MCF 10A (cell line): ENCODE measurements at regions not wholly inside any gene's neighbourhood (a gene's known extent, or its start where the extent isn't known, plus 50 kb on each side); places are given as distances from the start of the nearest gene placed in this dataset.

Experiments used
- BruUV-seq: library from RNA; stranded (reverse); fragments of 400-500 nt; replicated peaks from 2 replicates; lab custom pipeline; 2021; lab: Mats Ljungman, UMichigan
- CTCF ChIA-PET: fragments of 300-600 bp; sonication (Branson Sonifier 250); formaldehyde crosslinking; extraction: SDS; loops from one replicate; lab custom pipeline; 2021; ENCODE audit warnings: antibody characterized with exemption, inconsistent platforms; lab: Yijun Ruan, JAX
- POLR2A ChIA-PET: fragments of 300-600, 350-650 bp; sonication (Branson Sonifier 250); formaldehyde crosslinking; extraction: SDS; loops from one replicate; lab custom pipeline; 2020; ENCODE audit warnings: antibody characterized with exemption, inconsistent platforms; lab: Yijun Ruan, JAX
- DNase-seq: peaks from one replicate; pipeline ENCODE4 v3.0.0-alpha.2; 2018; ENCODE audit not compliant: unreplicated experiment
- H3K27ac Mint-ChIP-seq: one replicate; pipeline ENCODE4 v1.8.0; 2022; ENCODE audit warnings: mild to moderate bottlenecking, low read depth, mixed read lengths; ENCODE audit not compliant: unreplicated experiment
- H3K27me3 Mint-ChIP-seq: one replicate; pipeline ENCODE4 v1.8.0; 2022; ENCODE audit warnings: mixed read lengths; ENCODE audit not compliant: insufficient read depth, unreplicated experiment
- H3K36me3 Mint-ChIP-seq: one replicate; pipeline ENCODE4 v1.8.0; 2022; ENCODE audit warnings: mild to moderate bottlenecking, moderate library complexity, mixed read lengths; ENCODE audit not compliant: insufficient read depth, unreplicated experiment
- H3K4me1 Mint-ChIP-seq: one replicate; pipeline ENCODE4 v1.8.0; 2022; ENCODE audit warnings: mixed read lengths; ENCODE audit not compliant: insufficient read depth, unreplicated experiment
- H3K4me3 Mint-ChIP-seq: one replicate; pipeline ENCODE4 v1.8.0; 2022; ENCODE audit warnings: mild to moderate bottlenecking, moderate library complexity, mixed read lengths; ENCODE audit not compliant: unreplicated experiment
- H3K9me3 Mint-ChIP-seq: one replicate; pipeline ENCODE4 v1.8.0; 2022; ENCODE audit warnings: mixed read lengths; ENCODE audit not compliant: unreplicated experiment
- CTCF ChIP-seq: fragments of 200-600 bp; IDR thresholded peaks from one replicate; pipeline ENCODE4 v1.8.0; 2022; ENCODE audit warnings: antibody characterized with exemption, mild to moderate bottlenecking; ENCODE audit not compliant: unreplicated experiment
- intact Hi-C: fragments of 100-400 bp; cut with micrococcal nuclease; formaldehyde crosslinking; loops from 2 replicates; pipeline ENCODE4 v1.14.1; 2022

GRCh38 chr1:11352816-11353799 lies 80.1 kb downstream of the UBIAD1 start:
- CTCF ChIA-PET = no interaction called here
- no peak overlapping the region for H3K4me3 Mint-ChIP-seq
- peaks cover 6% of the 10 kb centered on the region for H3K9me3 Mint-ChIP-seq
- intact Hi-C loops = no loop called here
- no peaks in the 10 kb centered on the region for H3K36me3 Mint-ChIP-seq
- no peak for DNase-seq
- POLR2A ChIA-PET = no interaction called here
- TF ChIP-seq CTCF = no peak
- H3K27ac Mint-ChIP-seq = no peak overlapping the region
- no TSS peak for BruUV-seq
- H3K27me3 Mint-ChIP-seq = peaks cover 57% of the 10 kb centered on the region
- H3K4me1 Mint-ChIP-seq = no peaks in the 10 kb centered on the region

- DNase-seq = no peak
- H3K4me3 Mint-ChIP-seq = no peak overlapping the region
- no peak overlapping the region for H3K27ac Mint-ChIP-seq
- ChIA-PET POLR2A (no interaction called here), CTCF (no interaction called here)
- no peak for TF ChIP-seq CTCF
- H3K27me3 Mint-ChIP-seq = peaks cover 60% of the 10 kb centered on the region
- peaks cover 6% of the 10 kb centered on the region for H3K9me3 Mint-ChIP-seq
- no peaks in the 10 kb centered on the region for H3K36me3 Mint-ChIP-seq
- H3K4me1 Mint-ChIP-seq = no peaks in the 10 kb centered on the region
- intact Hi-C loops = no loop called here
- no TSS peak for BruUV-seq
Measured at GRCh38 chr1:11354893-11355553, 82.0 kb downstream of the UBIAD1 start.

GRCh38 chr1:11355559-11356475 lies 82.8 kb downstream of the UBIAD1 start:
- ChIA-PET POLR2A (no interaction called here), CTCF (no interaction called here)
- Mint-ChIP-seq H3K4me3 (no peak overlapping the region), H3K36me3 (no peaks in the 10 kb centered on the region), H3K4me1 (no peaks in the 10 kb centered on the region), H3K27me3 (peaks cover 58% of the 10 kb centered on the region), H3K27ac (no peak overlapping the region), H3K9me3 (peaks cover 6% of the 10 kb centered on the region)
- intact Hi-C loops = no loop called here
- TF ChIP-seq CTCF = no peak
- no peak for DNase-seq
- no TSS peak for BruUV-seq
